ENCODE measurements at regions not wholly inside any gene's neighbourhood (a gene's known extent, or its start where the extent isn't known, plus 50 kb on each side); places are given as distances from the start of the nearest gene placed in this dataset.

DNA sequence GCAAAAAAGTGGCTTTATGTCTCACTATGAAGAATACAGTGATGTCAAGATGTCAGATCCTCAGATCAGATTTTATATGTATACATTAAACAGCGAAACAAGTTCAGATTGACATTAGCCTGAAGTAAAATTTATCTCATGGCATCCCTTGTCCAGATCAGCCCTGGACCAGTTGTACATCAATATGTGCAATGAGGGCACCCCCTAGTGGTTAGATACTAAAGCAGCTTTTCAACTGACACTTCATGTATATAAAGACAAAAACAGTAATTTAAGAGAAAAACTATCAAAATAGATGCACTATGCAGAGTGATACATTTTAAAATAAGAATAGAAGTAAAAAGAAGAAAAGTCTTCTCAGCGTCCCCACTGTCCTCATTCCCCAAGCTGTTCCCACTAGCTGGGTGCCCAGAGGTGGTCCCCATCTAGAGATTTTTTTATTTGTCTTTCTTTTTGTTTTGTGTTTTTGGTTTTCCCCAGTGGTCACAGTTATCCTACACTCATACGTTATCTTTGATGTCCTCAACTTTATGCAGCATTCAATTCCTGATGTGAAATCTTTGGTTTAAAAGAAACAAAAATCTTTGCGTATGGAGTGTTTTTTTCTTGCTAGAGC lies 2193.4 kb upstream of the RAG2 start:
- TF ChIP-seq, protein P1, sequence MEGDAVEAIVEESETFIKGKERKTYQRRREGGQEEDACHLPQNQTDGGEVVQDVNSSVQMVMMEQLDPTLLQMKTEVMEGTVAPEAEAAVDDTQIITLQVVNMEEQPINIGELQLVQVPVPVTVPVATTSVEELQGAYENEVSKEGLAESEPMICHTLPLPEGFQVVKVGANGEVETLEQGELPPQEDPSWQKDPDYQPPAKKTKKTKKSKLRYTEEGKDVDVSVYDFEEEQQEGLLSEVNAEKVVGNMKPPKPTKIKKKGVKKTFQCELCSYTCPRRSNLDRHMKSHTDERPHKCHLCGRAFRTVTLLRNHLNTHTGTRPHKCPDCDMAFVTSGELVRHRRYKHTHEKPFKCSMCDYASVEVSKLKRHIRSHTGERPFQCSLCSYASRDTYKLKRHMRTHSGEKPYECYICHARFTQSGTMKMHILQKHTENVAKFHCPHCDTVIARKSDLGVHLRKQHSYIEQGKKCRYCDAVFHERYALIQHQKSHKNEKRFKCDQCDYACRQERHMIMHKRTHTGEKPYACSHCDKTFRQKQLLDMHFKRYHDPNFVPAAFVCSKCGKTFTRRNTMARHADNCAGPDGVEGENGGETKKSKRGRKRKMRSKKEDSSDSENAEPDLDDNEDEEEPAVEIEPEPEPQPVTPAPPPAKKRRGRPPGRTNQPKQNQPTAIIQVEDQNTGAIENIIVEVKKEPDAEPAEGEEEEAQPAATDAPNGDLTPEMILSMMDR (IDR thresholded peaks at IDR 0.05; ENCODE audit: borderline replicate concordance): peak; percentile 80
- Histone ChIP-seq H3K36me3 (no peaks in the 10 kb centered on the region), H3K27me3 (ENCODE audit: low read depth) (no peaks in the 10 kb centered on the region), H3K4me1 (no peaks in the 10 kb centered on the region), H3K27ac (replicated peaks) (no peak overlapping the region), H3K9me3 (replicated peaks) (peaks cover 3% of the 10 kb centered on the region), H3K4me3 (no peak overlapping the region)
- DNase-seq: no peak
- intact Hi-C loops (cut with micrococcal nuclease): no loop called here

DNA sequence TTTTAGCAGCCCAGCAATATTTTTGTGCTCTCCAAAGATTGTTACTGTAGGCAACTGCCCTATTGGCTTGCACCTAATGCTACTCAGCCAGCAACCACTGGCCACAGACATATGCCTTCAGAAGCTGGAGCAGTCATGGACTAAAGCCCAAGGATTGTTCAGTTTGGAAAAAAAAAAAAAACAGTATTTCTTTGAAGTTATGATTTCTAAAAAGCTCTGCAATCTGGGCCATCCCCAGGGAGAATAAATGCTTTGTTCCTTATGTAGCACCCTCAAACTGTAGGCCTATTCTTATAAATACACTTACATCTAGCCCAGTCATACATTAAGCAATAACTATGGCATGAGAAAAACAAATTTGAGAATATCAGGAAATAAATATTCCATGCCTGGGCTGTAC lies 2190.5 kb upstream of the RAG2 start:
- H3K27ac ChIP-seq (replicated peaks): no peak overlapping the region
- intact Hi-C loops (cut with micrococcal nuclease): no loop called here
- no peak overlapping the region for H3K4me3 ChIP-seq
- no peaks in the 10 kb centered on the region for H3K27me3 ChIP-seq (ENCODE audit: low read depth)
- no peak for DNase-seq
- H3K36me3 ChIP-seq: no peaks in the 10 kb centered on the region
- H3K9me3 ChIP-seq (replicated peaks): peaks cover 3% of the 10 kb centered on the region
- no peaks in the 10 kb centered on the region for H3K4me1 ChIP-seq
- TF ChIP-seq, protein P1 (IDR thresholded peaks at IDR 0.05; ENCODE audit: borderline replicate concordance): no peak

DNA sequence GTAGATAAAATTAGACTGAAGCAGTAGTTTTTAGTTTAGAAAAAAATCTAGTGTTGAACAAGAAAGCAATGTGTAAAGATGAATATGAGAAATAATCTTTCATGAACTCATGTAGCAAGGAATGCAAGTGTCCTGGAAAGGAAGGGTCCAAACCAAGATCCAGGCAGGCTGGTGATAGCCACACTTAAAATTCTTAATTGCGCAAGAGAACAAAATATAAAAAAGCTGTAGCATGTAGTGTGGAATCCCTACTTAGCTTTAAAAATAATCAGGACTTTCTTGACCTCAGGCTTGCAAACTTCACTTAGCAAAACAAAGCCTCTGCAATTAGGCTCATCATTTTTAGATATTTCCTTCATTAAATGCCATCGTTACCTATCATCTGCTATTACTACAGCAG lies 2186.1 kb upstream of the RAG2 start:
- Histone ChIP-seq H3K27ac (replicated peaks) (no peak overlapping the region), H3K4me1 (no peaks in the 10 kb centered on the region), H3K27me3 (ENCODE audit: low read depth) (no peaks in the 10 kb centered on the region), H3K9me3 (replicated peaks) (peaks cover 1% of the 10 kb centered on the region), H3K36me3 (no peaks in the 10 kb centered on the region), H3K4me3 (no peak overlapping the region)
- intact Hi-C loops (cut with micrococcal nuclease): no loop called here
- no peak for DNase-seq
- TF ChIP-seq, protein P1 (IDR thresholded peaks at IDR 0.05; ENCODE audit: borderline replicate concordance): no peak

DNA sequence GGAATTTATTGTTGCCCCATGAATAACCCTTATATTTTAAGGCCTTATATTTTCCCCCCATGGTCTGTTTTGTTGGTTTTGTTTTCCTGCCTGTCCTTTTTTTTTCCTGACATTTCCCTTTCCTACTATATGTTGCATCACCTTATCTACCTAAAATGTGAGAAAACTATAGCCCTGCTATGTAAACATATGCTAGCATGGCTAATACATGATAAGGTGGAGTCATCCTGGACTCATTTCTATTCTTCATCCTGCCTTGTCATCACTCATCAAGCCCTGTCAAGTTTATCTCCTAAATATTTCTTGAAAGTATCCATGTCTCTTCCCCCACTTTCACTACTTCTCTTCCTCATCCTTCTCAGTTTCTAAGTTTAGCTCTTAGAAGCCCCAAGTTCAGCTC lies 2168.8 kb upstream of the RAG2 start:
- no peak overlapping the region for H3K27ac ChIP-seq (replicated peaks)
- no peak for DNase-seq
- H3K36me3 ChIP-seq: no peaks in the 10 kb centered on the region
- H3K4me3 ChIP-seq: no peak overlapping the region
- TF ChIP-seq, protein P1 (IDR thresholded peaks at IDR 0.05; ENCODE audit: borderline replicate concordance): no peak
- intact Hi-C loops (cut with micrococcal nuclease): no loop called here
- no peaks in the 10 kb centered on the region for H3K4me1 ChIP-seq
- no peaks in the 10 kb centered on the region for H3K27me3 ChIP-seq (ENCODE audit: low read depth)
- peaks cover 15% of the 10 kb centered on the region for H3K9me3 ChIP-seq (replicated peaks)

DNA sequence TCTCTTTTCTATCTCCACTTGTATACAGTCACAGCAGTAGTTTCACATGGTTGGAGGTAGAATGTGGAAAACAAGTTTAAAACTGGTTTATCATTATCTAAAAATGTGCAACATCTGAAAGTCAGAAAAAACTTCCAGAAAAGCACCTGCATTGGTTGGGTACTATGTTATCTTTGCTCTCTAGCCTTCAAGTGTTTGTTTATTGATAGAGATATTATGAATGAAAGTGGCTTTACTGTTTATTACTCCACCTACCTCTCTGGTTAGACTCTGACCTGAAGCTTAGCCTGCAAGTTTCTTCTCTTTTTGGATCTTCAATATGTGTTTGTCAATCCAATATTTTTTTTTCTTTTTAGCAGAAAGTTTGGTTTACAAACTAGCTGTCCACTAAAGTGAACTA lies 2161.4 kb upstream of the RAG2 start:
- Histone ChIP-seq H3K36me3 (no peaks in the 10 kb centered on the region), H3K4me3 (no peak overlapping the region), H3K27ac (replicated peaks) (no peak overlapping the region), H3K4me1 (no peaks in the 10 kb centered on the region), H3K27me3 (ENCODE audit: low read depth) (no peaks in the 10 kb centered on the region), H3K9me3 (replicated peaks) (no peaks in the 10 kb centered on the region)
- TF ChIP-seq, protein P1 (IDR thresholded peaks at IDR 0.05; ENCODE audit: borderline replicate concordance): no peak
- intact Hi-C loops (cut with micrococcal nuclease): no loop called here
- DNase-seq: no peak

Measured in left ventricle myocardium inferior (tissue), 1 donor.